NB4 (cell line): ENCODE measurements at regions not wholly inside any gene's neighbourhood (a gene's known extent, or its start where the extent isn't known, plus 50 kb on each side); places are given as distances from the start of the nearest gene placed in this dataset.
"Not testable (repeated sequence)": the region's sequence is repeated elsewhere in the genome, so short reads cannot be mapped to it uniquely, and the experiment has no call there.

ENCODE experiments used
- DNase-seq: peaks from one replicate; pipeline ENCODE4 v3.0.0; 2010; ENCODE audit warnings: low read depth
- H3K4me3 ChIP-seq: one replicate; pipeline ENCODE4 v1.5.1; 2011; ENCODE audit warnings: mild to moderate bottlenecking, low read depth, low read length, moderate library complexity
- CTCF ChIP-seq: IDR thresholded peaks from one replicate; pipeline ENCODE4 v1.5.1; 2012; ENCODE audit warnings: low read depth, low read length
- MAX ChIP-seq: IDR thresholded peaks from 2 replicates; pipeline ENCODE4 v1.6.1; 2011; ENCODE audit warnings: low read depth, low read length
- MYC ChIP-seq: IDR thresholded peaks from 2 replicates; pipeline ENCODE4 v1.6.1; 2011; ENCODE audit warnings: low read depth, low read length
- POLR2A ChIP-seq: IDR thresholded peaks from 2 replicates; pipeline ENCODE4 v1.6.1; 2011; ENCODE audit warnings: mild to moderate bottlenecking; ENCODE audit not compliant: insufficient read length; ENCODE audit errors: extremely low read depth

GRCh38 chrX:76774912-76775311 is 347.4 kb downstream of the MAGEE1 start:
- not testable (repeated sequence) for DNase-seq, H3K4me3 ChIP-seq

GRCh38 chrX:76796311-76796710 is 368.8 kb downstream of the MAGEE1 start:
- TF ChIP-seq MAX (no peak), MYC (no peak), CTCF (no peak), POLR2A (no peak)
- no peak overlapping the region for H3K4me3 ChIP-seq
- no peak for DNase-seq

- no peak for TF ChIP-seq MYC
- TF ChIP-seq CTCF, result no peak
- TF ChIP-seq MAX, result no peak
- no peak for TF ChIP-seq POLR2A
- DNase-seq, result peak; percentile 14
- H3K4me3 ChIP-seq, result no peak overlapping the region
These were observed 375.2 kb downstream of the MAGEE1 start for GRCh38 chrX:76802708-76803107.

- no peak for DNase-seq
- TF ChIP-seq MAX (no peak), POLR2A (no peak), MYC (no peak), CTCF (no peak)
- H3K4me3 ChIP-seq, result no peak overlapping the region
These were observed 388.2 kb downstream of the MAGEE1 start for GRCh38 chrX:76815754-76816153.

- H3K4me3 ChIP-seq, DNase-seq: not testable (repeated sequence)
These were observed 389.8 kb downstream of the MAGEE1 start for GRCh38 chrX:76817279-76817678.

GRCh38 chrX:76821276-76821675 is 393.8 kb downstream of the MAGEE1 start:
- no peak overlapping the region for H3K4me3 ChIP-seq
- DNase-seq, result no peak
- TF ChIP-seq CTCF (no peak), POLR2A (no peak), MAX (no peak), MYC (no peak)

GRCh38 chrX:76827672-76828071 is 400.2 kb downstream of the MAGEE1 start:
- no peak overlapping the region for H3K4me3 ChIP-seq
- DNase-seq, result no peak
- TF ChIP-seq CTCF (no peak), POLR2A (no peak)

GRCh38 chrX:76840902-76841301 is 413.4 kb downstream of the MAGEE1 start:
- H3K4me3 ChIP-seq, DNase-seq: not testable (repeated sequence)
